Rectal smooth muscle tissue (tissue), 1 donor: ENCODE measurements at regions not wholly inside any gene's neighbourhood (a gene's known extent, or its start where the extent isn't known, plus 50 kb on each side); places are given as distances from the start of the nearest gene placed in this dataset.
"Not testable (repeated sequence)": the region's sequence is repeated elsewhere in the genome, so short reads cannot be mapped to it uniquely, and the experiment has no call there.

Source experiments
- H3K27ac ChIP-seq: one replicate; pipeline ENCODE4 v1.7.0; 2013; ENCODE audit warnings: low read depth, low read length, inconsistent platforms
- H3K27me3 ChIP-seq: one replicate; pipeline ENCODE4 v1.7.0; 2013; ENCODE audit warnings: low read length; ENCODE audit not compliant: control insufficient read depth, insufficient read depth
- H3K36me3 ChIP-seq: one replicate; pipeline ENCODE4 v1.7.0; 2013; ENCODE audit warnings: low read length; ENCODE audit not compliant: control insufficient read depth, insufficient read depth
- H3K4me1 ChIP-seq: one replicate; pipeline ENCODE4 v1.7.0; 2013; ENCODE audit warnings: low read length; ENCODE audit not compliant: control insufficient read depth, insufficient read depth
- H3K4me3 ChIP-seq: one replicate; pipeline ENCODE4 v1.7.0; 2013; ENCODE audit warnings: low read length
- H3K9ac ChIP-seq: one replicate; pipeline ENCODE4 v1.7.0; 2013; ENCODE audit warnings: low read length

DNA sequence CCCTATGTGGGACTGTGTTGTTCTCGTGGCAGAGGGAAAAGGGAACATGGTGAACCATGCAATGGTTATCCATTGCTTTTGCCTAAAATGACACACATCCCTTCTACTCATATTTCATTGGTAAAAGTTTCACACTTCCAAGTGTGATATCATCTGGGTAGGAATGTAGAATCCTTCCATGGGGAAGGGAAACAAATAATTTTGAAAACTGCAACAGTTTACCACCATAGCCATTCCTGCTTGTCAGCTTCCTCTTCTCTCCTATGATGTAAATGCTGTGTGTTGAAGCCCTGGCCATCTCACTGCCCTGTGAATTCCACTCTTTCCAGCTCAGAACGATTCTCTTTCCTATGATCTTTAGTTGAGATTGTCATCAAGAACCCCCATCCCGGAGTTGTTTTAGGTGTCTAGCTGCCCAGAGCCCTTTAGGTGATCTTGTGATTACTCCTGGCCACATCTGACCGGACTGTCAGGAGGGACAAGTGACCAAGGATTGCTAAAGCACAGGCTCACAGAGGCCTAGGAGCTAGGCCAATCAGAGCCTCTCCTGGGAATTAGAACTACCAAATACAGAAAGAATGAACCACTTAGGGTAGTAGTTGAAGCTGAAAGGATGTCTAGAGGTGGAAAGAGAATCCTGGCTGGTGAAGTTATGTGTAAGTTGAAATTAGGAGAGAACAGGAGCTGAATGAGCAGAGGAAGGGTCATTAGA, 84.6 kb downstream of the VCPKMT start:
- peaks cover 2% of the 10 kb centered on the region for H3K4me1 ChIP-seq
- H3K9ac ChIP-seq = no peak overlapping the region
- H3K27me3 ChIP-seq = no peaks in the 10 kb centered on the region
- H3K27ac ChIP-seq = no peak overlapping the region
- no peak overlapping the region for H3K4me3 ChIP-seq
- no peaks in the 10 kb centered on the region for H3K36me3 ChIP-seq

DNA sequence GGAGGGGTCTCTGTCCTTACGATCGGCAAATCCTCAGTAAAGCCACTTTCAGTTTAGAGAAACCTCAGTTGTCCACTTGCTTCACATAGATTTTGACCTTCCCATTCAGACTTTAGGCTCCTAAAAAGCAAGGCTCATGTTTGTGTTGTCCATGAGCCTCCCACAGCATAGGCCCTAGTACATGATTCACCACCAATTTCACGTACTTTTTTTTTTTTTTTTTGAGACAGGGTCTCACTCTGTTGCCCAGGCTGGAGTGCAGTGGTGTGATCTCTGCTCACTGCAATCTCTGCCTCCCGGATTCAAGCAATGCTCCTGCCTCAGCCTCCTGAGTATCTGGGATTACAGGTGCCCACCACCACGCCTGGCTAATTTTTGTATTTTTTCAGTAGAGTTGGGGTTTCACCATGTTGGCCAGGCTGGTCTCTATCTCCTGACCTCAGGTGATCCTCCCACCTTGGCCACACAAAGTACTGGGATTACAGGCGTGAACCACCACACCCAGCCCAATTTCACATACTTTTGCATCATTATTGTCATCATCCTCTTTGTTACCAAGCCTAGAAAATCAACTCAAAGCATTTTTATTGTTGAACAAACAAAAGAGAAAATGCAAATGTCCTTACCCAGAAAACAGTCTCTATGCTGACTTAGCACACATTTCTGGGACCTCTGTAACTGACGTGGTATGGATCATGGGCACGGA, 83.8 kb downstream of the VCPKMT start:
- not testable (repeated sequence) for H3K4me3 ChIP-seq, H3K36me3 ChIP-seq, H3K4me1 ChIP-seq, H3K9ac ChIP-seq, H3K27ac ChIP-seq, H3K27me3 ChIP-seq

DNA sequence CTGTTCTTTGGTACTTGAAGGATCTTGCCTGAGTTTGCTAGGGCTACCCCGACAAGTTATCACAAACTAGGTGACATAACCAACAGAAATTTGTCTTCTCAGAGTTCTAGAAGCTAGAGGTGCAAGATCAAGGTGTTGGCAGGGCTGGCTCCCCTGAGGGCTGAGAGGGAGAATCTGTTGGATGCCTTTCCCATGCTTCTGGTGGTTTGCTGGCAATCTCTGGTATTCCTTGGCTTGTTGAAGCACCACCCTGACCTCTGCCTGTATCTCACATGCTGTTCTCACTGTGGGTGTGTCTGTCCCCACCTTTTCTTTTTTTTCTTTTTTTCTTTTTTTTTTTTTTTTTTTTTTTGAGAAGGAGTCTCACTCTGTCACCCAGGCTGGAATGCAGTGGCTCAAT, 81.2 kb downstream of the VCPKMT start:
- no peak overlapping the region for H3K9ac ChIP-seq
- no peak overlapping the region for H3K4me3 ChIP-seq
- no peaks in the 10 kb centered on the region for H3K36me3 ChIP-seq
- no peaks in the 10 kb centered on the region for H3K27me3 ChIP-seq
- H3K4me1 ChIP-seq = peaks cover 8% of the 10 kb centered on the region
- no peak overlapping the region for H3K27ac ChIP-seq

DNA sequence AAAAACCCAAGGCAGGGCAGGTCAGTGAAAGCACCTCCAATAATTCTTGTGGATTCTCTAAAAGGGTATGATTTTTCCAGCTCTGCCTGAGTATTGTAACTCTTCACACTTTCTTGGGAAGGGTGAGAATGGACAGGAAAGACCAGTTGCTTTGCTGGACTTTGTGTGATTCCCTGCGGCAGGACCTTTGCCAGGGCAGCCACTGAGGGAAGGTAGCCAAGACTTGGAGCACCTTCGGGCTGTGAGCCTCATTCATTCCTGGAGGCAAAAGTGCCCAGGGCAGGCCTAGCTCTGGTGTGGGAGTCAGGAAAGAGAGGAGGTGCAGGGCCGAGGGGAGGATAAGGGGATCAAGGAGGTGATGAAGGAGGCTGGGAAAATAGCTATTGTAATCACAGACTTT, 80.2 kb downstream of the VCPKMT start:
- Histone ChIP-seq H3K27me3 (no peaks in the 10 kb centered on the region), H3K27ac (no peak overlapping the region), H3K4me1 (peaks cover 8% of the 10 kb centered on the region)

DNA sequence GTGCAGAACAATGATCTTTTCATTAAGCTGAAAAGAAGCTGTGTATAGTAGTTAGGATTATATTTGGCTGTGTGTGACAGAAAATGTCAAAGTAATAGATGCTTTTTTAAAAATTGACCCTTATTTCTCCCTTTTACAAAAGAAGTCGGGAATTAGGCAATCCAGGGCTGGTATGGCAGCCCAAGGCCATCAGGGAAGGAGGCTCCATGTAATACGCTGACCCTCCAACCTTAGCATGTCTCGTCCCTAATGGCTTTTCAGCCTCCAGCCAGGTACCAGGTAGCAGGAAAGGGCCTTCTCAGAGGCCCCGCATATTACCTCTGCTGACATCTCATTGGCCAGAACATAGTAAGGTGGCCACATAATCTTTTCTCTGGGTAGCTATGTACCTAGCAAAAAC, 79.7 kb downstream of the VCPKMT start:
- Histone ChIP-seq H3K9ac (no peak overlapping the region), H3K27me3 (no peaks in the 10 kb centered on the region), H3K27ac (no peak overlapping the region), H3K4me1 (peaks cover 8% of the 10 kb centered on the region), H3K36me3 (no peaks in the 10 kb centered on the region), H3K4me3 (no peak overlapping the region)

More for the DNA sequence above, 80.2 kb downstream of the VCPKMT start:
- Histone ChIP-seq H3K4me3 (no peak overlapping the region), H3K9ac (no peak overlapping the region), H3K36me3 (no peaks in the 10 kb centered on the region)

DNA sequence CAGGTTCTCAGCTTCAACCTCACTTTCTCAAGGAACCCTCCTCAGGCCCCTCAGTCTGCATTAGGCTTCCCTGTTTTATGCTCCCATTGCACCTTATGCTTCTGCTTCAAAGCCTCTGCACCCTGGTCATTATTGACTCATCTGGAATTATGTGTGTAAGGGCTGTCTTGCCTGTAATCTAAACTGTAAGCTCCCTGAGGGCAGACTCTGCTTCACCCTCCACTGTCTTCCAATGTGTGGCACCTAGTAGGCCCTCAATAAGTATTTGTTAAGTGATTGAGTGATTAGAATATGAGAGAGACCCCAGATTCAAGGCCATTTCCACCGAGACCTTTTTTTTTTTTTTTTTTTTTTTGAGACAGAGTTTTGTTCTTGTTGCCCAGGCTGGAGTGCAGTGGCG, 79.1 kb downstream of the VCPKMT start:
- Histone ChIP-seq H3K4me3 (no peak overlapping the region), H3K27ac (no peak overlapping the region), H3K4me1 (peaks cover 6% of the 10 kb centered on the region), H3K36me3 (no peaks in the 10 kb centered on the region), H3K27me3 (no peaks in the 10 kb centered on the region), H3K9ac (no peak overlapping the region)

DNA sequence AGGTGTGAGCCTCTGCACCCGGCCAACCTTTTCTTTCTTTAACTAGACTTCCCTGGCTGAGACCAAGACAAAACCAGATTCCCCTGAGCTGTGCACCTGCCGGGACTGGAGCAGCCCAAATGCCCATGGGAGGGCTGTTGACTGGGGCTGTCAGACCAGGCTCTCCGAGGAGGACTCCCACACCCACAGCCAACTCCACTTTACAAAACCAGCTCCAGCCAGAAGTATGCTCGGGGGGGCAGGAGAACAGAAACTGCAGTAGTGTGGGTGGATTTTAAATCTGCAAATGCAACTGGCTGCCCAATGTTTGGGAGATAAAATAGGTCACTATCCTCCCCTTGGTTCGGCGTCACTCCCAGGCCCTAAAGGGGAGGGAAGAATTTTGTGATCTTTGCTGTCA, 78.5 kb downstream of the VCPKMT start:
- Histone ChIP-seq H3K4me3 (no peak overlapping the region), H3K27ac (peak overlapping the region; percentile 75), H3K36me3 (no peaks in the 10 kb centered on the region), H3K4me1 (peaks cover 6% of the 10 kb centered on the region), H3K27me3 (no peaks in the 10 kb centered on the region), H3K9ac (no peak overlapping the region)

DNA sequence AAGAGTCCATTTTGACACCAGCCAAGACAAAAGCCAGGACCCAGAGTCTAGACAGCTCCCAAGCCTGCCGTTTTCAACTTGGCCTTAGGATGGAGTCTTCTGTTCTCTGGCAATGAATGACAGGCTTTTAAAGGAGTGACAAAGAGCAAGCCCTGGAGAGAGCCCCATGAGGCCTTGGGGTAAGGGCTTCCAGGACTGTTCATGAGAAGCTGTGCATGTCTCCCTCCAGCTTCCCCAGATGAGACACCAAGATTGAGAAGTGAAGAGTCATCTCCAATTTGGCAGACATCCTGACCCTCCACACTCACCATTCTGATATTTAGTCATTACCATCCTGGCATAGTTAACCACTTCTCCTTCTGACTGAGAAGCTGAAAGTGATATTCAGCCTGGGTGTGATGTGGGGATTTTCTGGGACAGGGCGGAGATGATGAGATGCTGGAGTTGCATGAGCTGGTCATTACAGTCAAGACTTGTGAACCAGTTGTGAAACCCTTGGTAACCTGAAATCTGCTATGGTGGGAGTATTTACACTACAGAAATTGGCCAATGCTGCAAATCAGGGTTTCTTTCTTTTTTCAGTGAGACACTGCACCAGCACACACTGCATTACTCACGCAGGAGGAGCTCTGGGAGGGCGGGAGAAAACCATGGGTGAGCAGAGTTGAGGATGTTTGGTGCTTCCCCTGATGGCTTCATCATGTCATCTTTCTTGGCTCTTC, 77.8 kb downstream of the VCPKMT start:
- H3K4me1 ChIP-seq = peaks cover 6% of the 10 kb centered on the region
- H3K27me3 ChIP-seq = no peaks in the 10 kb centered on the region
- H3K4me3 ChIP-seq = no peak overlapping the region
- no peak overlapping the region for H3K9ac ChIP-seq
- H3K36me3 ChIP-seq = no peaks in the 10 kb centered on the region
- peak overlapping the region; percentile 75 for H3K27ac ChIP-seq

DNA sequence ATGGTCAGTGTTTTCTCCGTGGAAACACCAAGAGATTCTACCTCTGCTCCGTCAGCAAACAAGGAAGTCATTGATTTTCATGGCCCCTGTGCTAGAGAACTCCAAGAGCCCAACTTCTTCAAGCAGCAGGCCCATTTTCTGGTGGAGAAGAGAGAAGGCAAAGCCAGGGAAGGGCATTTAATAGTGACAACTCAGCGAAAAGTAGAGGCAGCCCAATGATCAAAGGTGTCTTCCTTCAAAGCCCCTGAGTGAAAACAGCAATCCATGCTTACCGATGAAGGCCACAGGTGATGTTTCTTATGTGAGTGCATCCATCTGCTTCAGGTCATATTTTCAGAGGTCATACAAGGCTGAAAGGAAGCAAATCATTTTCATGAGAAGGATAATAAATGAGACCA, 77.3 kb downstream of the VCPKMT start:
- Histone ChIP-seq H3K4me3 (no peak overlapping the region), H3K9ac (no peak overlapping the region), H3K4me1 (peaks cover 10% of the 10 kb centered on the region), H3K36me3 (no peaks in the 10 kb centered on the region), H3K27ac (peak overlapping the region; percentile 75), H3K27me3 (no peaks in the 10 kb centered on the region)

DNA sequence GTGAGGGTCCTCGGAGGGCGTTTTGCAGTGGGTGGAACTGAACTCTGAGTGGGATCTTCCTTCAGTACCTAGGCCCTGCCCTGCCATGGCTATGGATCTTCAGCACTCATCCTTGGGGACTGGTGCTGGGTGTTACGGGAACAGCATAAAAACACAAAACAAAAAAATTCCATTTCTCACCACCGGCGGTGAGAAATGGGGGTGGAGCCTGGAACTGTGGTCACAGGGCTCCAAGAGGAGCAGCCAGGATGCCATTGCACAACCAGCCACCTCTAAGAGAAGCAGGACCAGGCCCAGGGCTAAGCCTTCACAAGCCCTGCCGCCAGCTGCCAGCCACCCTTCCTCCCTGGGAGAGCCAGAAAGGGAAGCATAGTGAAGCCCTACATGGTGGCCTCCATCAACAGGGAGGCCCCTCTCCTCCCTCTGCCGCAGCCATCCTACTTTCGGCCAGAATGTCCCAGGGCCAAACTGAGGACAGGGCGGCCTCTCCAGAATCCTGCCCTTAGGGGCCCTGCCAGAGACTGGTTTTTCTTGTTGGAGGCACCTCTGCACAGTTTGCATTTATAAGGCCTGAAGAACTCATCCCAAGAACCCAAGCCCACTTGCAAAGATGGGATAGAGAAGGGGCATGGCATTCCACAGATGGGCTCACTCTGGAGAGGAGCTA, 76.5 kb downstream of the VCPKMT start:
- Histone ChIP-seq H3K36me3 (no peaks in the 10 kb centered on the region), H3K4me3 (no peak overlapping the region), H3K27me3 (no peaks in the 10 kb centered on the region), H3K4me1 (peaks cover 16% of the 10 kb centered on the region), H3K27ac (peak overlapping the region; percentile 22), H3K9ac (no peak overlapping the region)

DNA sequence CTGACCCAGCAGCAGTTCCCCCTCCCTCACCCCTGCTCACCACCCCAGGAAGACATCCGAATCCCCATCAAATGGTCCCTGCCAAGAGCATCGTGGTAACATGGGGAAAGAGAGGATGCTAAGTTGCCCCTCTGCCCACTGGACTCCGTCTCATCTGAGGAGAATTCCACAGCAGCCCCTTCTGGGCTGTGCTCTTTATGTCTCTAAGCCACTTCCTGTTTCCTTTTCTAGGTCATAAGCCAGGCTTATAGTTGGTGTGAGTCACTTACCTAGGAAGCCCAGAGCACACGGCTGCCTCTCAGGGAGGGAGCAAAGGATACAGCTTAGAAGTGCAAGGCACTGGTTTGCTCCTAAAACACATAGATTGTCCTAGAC, 76.0 kb downstream of the VCPKMT start:
- H3K4me1 ChIP-seq = peaks cover 19% of the 10 kb centered on the region
- no peak overlapping the region for H3K4me3 ChIP-seq
- no peak overlapping the region for H3K9ac ChIP-seq
- H3K27me3 ChIP-seq = no peaks in the 10 kb centered on the region
- no peak overlapping the region for H3K27ac ChIP-seq
- no peaks in the 10 kb centered on the region for H3K36me3 ChIP-seq

DNA sequence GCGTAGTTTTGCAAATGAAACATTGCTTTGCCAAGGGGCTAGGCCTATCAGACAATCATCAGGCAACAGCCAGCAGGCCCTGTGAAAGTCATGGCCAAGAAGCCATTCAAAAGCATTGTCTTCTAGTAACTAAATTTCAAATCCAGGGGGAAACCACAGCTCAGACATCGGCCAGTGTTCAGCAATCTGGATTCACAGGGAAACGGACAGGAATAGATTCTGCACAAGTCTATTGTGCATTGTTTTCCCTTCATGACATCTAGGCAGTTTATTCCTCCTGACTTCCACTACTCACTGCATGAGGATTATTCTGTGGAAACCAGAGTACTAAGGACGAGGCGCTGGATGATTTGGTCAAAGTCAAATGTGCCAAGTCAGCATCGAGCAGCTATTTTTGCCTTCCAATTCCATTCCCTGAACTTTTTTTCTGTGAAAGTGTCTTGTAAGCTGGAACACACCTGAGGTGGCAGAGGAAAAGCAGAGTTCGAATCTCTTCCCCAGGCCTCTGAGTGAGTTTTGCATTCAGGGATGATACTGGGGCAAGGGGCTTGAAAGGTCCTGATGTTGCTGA, 75.4 kb downstream of the VCPKMT start:
- Histone ChIP-seq H3K9ac (no peak overlapping the region), H3K4me1 (peaks cover 20% of the 10 kb centered on the region), H3K4me3 (no peak overlapping the region)

More for the DNA sequence above, 75.4 kb downstream of the VCPKMT start:
- Histone ChIP-seq H3K27ac (no peak overlapping the region), H3K27me3 (no peaks in the 10 kb centered on the region), H3K36me3 (no peaks in the 10 kb centered on the region)
